SK-N-SH treated with all-trans-retinoic acid at 6 μM for 48 hours (cell line): ENCODE measurements at regions not wholly inside any gene's neighbourhood (a gene's known extent, or its start where the extent isn't known, plus 50 kb on each side); places are given as distances from the start of the nearest gene placed in this dataset.

Experiments used
- ATAC-seq: fragments of 200-7000 bp; cut with Tn5 transposase; 3 replicates; pipeline ENCODE4 v1.9.1; 2020; ENCODE audit warnings: mild to moderate bottlenecking, moderate library complexity
- ARNTL ChIP-seq: fragments of 450-650 bp; formaldehyde crosslinking; IDR thresholded peaks from 2 replicates; pipeline ENCODE4 v1.5.0; 2020; ENCODE audit warnings: low read depth, mild to moderate bottlenecking, moderate library complexity, borderline replicate concordance
- BACH2 ChIP-seq: fragments of 250-450 bp; sonication (Bioruptor Pico); IDR thresholded peaks from 2 replicates; pipeline ENCODE4 v1.9.0; 2021; ENCODE audit warnings: mild to moderate bottlenecking, borderline replicate concordance
- CSDC2 ChIP-seq: fragments of 250-450 bp; sonication (Bioruptor Pico); IDR thresholded peaks from 2 replicates; pipeline ENCODE4 v1.5.0; 2020; ENCODE audit warnings: mild to moderate bottlenecking, moderate library complexity
- ESRRG ChIP-seq: fragments of 250-450 bp; sonication (Bioruptor Pico); IDR thresholded peaks from 2 replicates; pipeline ENCODE4 v1.6.1; 2021; ENCODE audit warnings: mild to moderate bottlenecking
- GLIS3 ChIP-seq: fragments of 250-450 bp; sonication (Bioruptor Pico); IDR thresholded peaks from 2 replicates; pipeline ENCODE4 v1.5.0; 2020; ENCODE audit warnings: mild to moderate bottlenecking, moderate library complexity
- ISL1 ChIP-seq: fragments of 250-450 bp; sonication (Bioruptor Pico); IDR thresholded peaks from 2 replicates; pipeline ENCODE4 v2.1.2; 2022; ENCODE audit warnings: mild to moderate bottlenecking, moderate library complexity
- OSR1 ChIP-seq: fragments of 250-450 bp; sonication (Bioruptor Pico); IDR thresholded peaks from 2 replicates; pipeline ENCODE4 v1.8.0; 2022; ENCODE audit warnings: moderate library complexity, mild to moderate bottlenecking, inconsistent platforms
- PPARA ChIP-seq: fragments of 250-450 bp; sonication (Bioruptor Pico); IDR thresholded peaks from 2 replicates; pipeline ENCODE4 v1.5.0; 2020; ENCODE audit warnings: mild to moderate bottlenecking, borderline replicate concordance
- RARB ChIP-seq: fragments of 250-450 bp; sonication (Bioruptor Pico); IDR thresholded peaks from 2 replicates; pipeline ENCODE4 v1.8.0; 2021; ENCODE audit warnings: mild to moderate bottlenecking, moderate library complexity
- SNAI2 ChIP-seq: fragments of 250-450 bp; sonication (Bioruptor Pico); IDR thresholded peaks from 2 replicates; pipeline ENCODE4 v1.5.0; 2020; ENCODE audit warnings: mild to moderate bottlenecking, moderate library complexity
- TCF4 ChIP-seq: fragments of 250-450 bp; sonication (Bioruptor Pico); IDR thresholded peaks from 2 replicates; pipeline ENCODE4 v1.8.0; 2021; ENCODE audit warnings: mild to moderate bottlenecking, moderate library complexity, borderline replicate concordance
- TOX ChIP-seq: fragments of 250-450 bp; sonication (Bioruptor Pico); IDR thresholded peaks from 2 replicates; pipeline ENCODE4 v1.8.0; 2021; ENCODE audit warnings: mild to moderate bottlenecking, moderate library complexity, borderline replicate concordance
- ZC3H10 ChIP-seq: fragments of 250-450 bp; sonication (Bioruptor Pico); IDR thresholded peaks from 2 replicates; pipeline ENCODE4 v1.5.1; 2021; ENCODE audit warnings: mild to moderate bottlenecking, moderate library complexity
- ZFP3 ChIP-seq: fragments of 250-450 bp; sonication (Bioruptor Pico); IDR thresholded peaks from 2 replicates; pipeline ENCODE4 v1.5.0; 2020; ENCODE audit warnings: mild to moderate bottlenecking, moderate library complexity
- ZFP30 ChIP-seq: fragments of 450-650 bp; formaldehyde crosslinking; IDR thresholded peaks from 2 replicates; pipeline ENCODE4 v1.5.0; 2022; ENCODE audit warnings: mild to moderate bottlenecking, moderate library complexity
- ZNF565 ChIP-seq: fragments of 450-650 bp; formaldehyde crosslinking; conservative IDR thresholded peaks from 2 replicates; pipeline ENCODE4 v1.5.0; 2020; ENCODE audit warnings: low read depth, mild to moderate bottlenecking, moderate library complexity
- ZNF70 ChIP-seq: fragments of 450-650 bp; formaldehyde crosslinking; IDR thresholded peaks from 2 replicates; pipeline ENCODE4 v1.5.0; 2020; ENCODE audit warnings: mild to moderate bottlenecking, moderate library complexity
- ZNF8 ChIP-seq: fragments of 450-650 bp; formaldehyde crosslinking; IDR thresholded peaks from 2 replicates; pipeline ENCODE4 v1.5.0; 2020; ENCODE audit warnings: mild to moderate bottlenecking, moderate library complexity
- TF ChIP-seq, protein P1 (sequence below): fragments of 250-450 bp; sonication (Bioruptor Pico); IDR thresholded peaks from 2 replicates; pipeline ENCODE4 v1.5.0; 2020; ENCODE audit warnings: mild to moderate bottlenecking, moderate library complexity
- TF ChIP-seq, protein P2 (sequence below): fragments of 250-450 bp; sonication (Bioruptor Pico); IDR thresholded peaks from 2 replicates; pipeline ENCODE4 v1.5.1; 2021; ENCODE audit warnings: mild to moderate bottlenecking, moderate library complexity

DNA sequence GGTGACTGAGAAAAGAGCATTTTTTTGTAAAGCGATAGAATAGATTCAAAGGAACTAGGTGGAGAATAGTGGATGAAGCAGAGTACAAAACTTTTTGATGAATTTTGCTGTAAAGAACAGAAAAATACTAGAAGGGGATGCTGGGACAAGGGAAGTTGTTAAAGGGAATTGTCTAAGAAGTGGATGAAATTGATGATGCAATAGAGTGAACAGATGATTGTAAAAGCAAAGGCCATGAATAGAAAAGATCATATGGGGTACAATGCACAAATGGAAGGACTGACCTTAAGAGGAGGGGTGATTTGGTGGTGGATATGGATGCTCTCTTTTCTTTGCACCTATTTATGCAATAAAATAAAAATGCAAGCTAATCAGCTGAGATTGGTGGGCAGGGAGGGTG is 262.7 kb upstream of the MAD2L1 start:
- TF ChIP-seq SNAI2 (CRISPR knock-in tag) (no peak), CSDC2 (no peak), ZFP30 (CRISPR knock-in tag) (no peak), TCF4 (CRISPR knock-in tag) (no peak), ESRRG (CRISPR knock-in tag) (no peak), OSR1 (no peak), ZNF565 (CRISPR knock-in tag) (no peak), PPARA (CRISPR knock-in tag) (no peak), ZC3H10 (no peak), BACH2 (CRISPR knock-in tag) (no peak), ARNTL (CRISPR knock-in tag) (no peak), GLIS3 (CRISPR knock-in tag) (no peak), ZFP3 (CRISPR knock-in tag) (no peak), ZNF70 (CRISPR knock-in tag) (no peak)
- TF ChIP-seq, protein P1, sequence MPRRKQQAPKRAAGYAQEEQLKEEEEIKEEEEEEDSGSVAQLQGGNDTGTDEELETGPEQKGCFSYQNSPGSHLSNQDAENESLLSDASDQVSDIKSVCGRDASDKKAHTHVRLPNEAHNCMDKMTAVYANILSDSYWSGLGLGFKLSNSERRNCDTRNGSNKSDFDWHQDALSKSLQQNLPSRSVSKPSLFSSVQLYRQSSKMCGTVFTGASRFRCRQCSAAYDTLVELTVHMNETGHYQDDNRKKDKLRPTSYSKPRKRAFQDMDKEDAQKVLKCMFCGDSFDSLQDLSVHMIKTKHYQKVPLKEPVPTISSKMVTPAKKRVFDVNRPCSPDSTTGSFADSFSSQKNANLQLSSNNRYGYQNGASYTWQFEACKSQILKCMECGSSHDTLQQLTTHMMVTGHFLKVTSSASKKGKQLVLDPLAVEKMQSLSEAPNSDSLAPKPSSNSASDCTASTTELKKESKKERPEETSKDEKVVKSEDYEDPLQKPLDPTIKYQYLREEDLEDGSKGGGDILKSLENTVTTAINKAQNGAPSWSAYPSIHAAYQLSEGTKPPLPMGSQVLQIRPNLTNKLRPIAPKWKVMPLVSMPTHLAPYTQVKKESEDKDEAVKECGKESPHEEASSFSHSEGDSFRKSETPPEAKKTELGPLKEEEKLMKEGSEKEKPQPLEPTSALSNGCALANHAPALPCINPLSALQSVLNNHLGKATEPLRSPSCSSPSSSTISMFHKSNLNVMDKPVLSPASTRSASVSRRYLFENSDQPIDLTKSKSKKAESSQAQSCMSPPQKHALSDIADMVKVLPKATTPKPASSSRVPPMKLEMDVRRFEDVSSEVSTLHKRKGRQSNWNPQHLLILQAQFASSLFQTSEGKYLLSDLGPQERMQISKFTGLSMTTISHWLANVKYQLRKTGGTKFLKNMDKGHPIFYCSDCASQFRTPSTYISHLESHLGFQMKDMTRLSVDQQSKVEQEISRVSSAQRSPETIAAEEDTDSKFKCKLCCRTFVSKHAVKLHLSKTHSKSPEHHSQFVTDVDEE (CRISPR knock-in tag): no peak
- no peak for ATAC-seq

DNA sequence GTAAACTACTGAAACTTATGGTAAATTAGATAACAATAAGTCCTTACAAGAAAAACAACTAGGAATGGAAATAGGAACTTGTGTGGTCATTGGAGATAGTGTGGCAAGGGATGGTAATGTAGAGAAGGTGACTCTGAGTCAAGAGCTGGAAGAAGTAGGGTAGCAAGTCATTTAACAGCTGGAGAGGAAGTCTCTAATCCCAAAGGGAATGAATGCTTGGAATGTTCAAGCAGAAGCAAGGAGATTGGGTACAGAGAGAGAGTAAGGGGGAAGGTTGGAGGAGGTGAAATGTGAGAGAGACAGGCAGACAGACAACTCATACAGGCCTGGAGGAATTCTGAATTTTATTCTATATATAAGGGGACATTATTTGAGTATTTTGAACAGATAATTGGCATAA is 260.6 kb upstream of the MAD2L1 start:
- no peak for TF ChIP-seq ZNF70 (CRISPR knock-in tag)
- TF ChIP-seq, protein P2, sequence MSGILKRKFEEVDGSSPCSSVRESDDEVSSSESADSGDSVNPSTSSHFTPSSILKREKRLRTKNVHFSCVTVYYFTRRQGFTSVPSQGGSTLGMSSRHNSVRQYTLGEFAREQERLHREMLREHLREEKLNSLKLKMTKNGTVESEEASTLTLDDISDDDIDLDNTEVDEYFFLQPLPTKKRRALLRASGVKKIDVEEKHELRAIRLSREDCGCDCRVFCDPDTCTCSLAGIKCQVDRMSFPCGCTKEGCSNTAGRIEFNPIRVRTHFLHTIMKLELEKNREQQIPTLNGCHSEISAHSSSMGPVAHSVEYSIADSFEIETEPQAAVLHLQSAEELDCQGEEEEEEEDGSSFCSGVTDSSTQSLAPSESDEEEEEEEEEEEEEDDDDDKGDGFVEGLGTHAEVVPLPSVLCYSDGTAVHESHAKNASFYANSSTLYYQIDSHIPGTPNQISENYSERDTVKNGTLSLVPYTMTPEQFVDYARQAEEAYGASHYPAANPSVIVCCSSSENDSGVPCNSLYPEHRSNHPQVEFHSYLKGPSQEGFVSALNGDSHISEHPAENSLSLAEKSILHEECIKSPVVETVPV: no peak
- no peak for TF ChIP-seq SNAI2 (CRISPR knock-in tag)
- no peak for TF ChIP-seq BACH2 (CRISPR knock-in tag)
- TF ChIP-seq PPARA (CRISPR knock-in tag): no peak
- TF ChIP-seq CSDC2: no peak
- no peak for TF ChIP-seq ZC3H10
- no peak for TF ChIP-seq ISL1 (CRISPR knock-in tag)
- TF ChIP-seq ARNTL (CRISPR knock-in tag): no peak
- no peak for TF ChIP-seq GLIS3 (CRISPR knock-in tag)
- TF ChIP-seq, protein P1 (CRISPR knock-in tag): no peak
- TF ChIP-seq ESRRG (CRISPR knock-in tag): no peak
- no peak for TF ChIP-seq ZFP30 (CRISPR knock-in tag)
- no peak for TF ChIP-seq OSR1
- TF ChIP-seq TOX (CRISPR knock-in tag): no peak
- no peak for TF ChIP-seq ZNF8
- no peak for ATAC-seq

DNA sequence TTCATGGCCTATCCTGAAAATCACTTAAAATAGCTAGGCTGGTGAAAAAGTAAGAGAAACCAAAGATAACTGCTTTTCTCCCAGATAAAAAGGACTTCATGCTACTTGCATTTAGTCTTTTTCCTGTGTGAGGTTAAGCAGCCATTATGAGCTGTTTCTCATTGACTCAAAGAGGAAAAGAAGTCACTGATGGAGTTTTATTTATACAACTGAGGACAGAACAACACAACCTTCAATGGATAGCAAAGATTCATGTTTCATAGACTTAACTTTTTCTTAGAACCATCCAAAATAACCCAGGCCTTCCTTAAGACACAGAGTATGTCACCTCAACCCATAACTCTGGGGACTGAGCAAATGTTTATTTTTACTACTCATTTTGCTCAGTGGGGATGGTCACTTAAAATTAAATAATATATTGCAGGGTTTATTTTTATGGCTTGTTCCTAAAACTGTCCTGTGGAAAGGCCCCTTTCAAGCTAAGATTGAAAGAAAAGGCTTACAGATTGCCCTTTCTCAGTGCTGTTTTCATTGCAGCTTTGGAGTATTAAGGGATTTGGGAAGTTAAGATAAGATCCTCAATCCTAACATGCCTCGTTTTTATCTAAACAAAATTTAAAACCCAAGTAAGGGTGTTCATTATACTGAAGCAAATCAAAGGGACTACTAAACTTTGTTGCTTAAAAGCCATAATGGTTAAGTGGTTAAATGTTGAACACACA is 252.6 kb upstream of the MAD2L1 start:
- TF ChIP-seq, protein P2: no peak
- TF ChIP-seq ZC3H10 (no peak), ZFP30 (CRISPR knock-in tag) (no peak), BACH2 (CRISPR knock-in tag) (no peak), ISL1 (CRISPR knock-in tag) (no peak), SNAI2 (CRISPR knock-in tag) (no peak), RARB (no peak)
- no peak for ATAC-seq
